Lower leg skin (tissue), 4 donors: ENCODE measurements at regions not wholly inside any gene's neighbourhood (a gene's known extent, or its start where the extent isn't known, plus 50 kb on each side); places are given as distances from the start of the nearest gene placed in this dataset.

Experiments
- DNase-seq, 2 donors: peaks; one replicate each; pipeline ENCODE4 v3.0.0-alpha.2; 2019; ENCODE audit warnings: low spot score in 2 of 2
- H3K4me3 ChIP-seq: fragments of 200-600 bp; sonication (generic); 2 replicates; pipeline ENCODE4 v1.5.1; 2017; ENCODE audit warnings: mild to moderate bottlenecking, low read depth; ENCODE audit not compliant: poor library complexity, severe bottlenecking
- CTCF ChIP-seq, 3 donors: fragments of 450-650 bp; IDR thresholded peaks; one replicate each; pipeline ENCODE4 v1.5.1; 2016; ENCODE audit warnings: antibody characterized with exemption in 3 of 3, mild to moderate bottlenecking in 3 of 3, moderate library complexity in 2 of 3
- POLR2A ChIP-seq, 2 donors: fragments of 450-650 bp; IDR thresholded peaks; one replicate each; pipeline ENCODE4 v1.6.1; 2016 to 2017; ENCODE audit warnings: antibody characterized with exemption in 2 of 2, mild to moderate bottlenecking in 1 of 2, moderate library complexity in 1 of 2
- whole genome bisulfite sequencing, 2 donors: methylation state at CpG; one replicate each; pipeline ENCODE4 v1.1.5; 2018; 5-methylcytosine and 5-hydroxymethylcytosine counted together
- intact Hi-C: fragments of 100-400 bp; cut with DNase I; formaldehyde crosslinking; loops from one replicate; pipeline ENCODE4 v1.15.0; 2023; ENCODE audit warnings: low total_unique reads

GRCh38 chr14:97572583-97573458 lies 775.6 kb downstream of the VRK1 start:
- TF ChIP-seq CTCF (IDR thresholded peaks at IDR 0.05) (no peak), POLR2A (IDR thresholded peaks at IDR 0.05) (no peak)
- WGBS, 2 donors, result 71 to 75% methylated on average over 19 of the region's 19 CpGs
- DNase-seq, result no peak
- no peak overlapping the region for H3K4me3 ChIP-seq
- intact Hi-C loops, result no loop called here

GRCh38 chr14:97575677-97576076 lies 778.5 kb downstream of the VRK1 start:
- H3K4me3 ChIP-seq, result no peak overlapping the region
- 89 to 92% methylated on average over 6 of the region's 6 CpGs for WGBS, 2 donors
- intact Hi-C loops, result no loop called here
- no peak for DNase-seq
- TF ChIP-seq CTCF (IDR thresholded peaks at IDR 0.05) (no peak), POLR2A (IDR thresholded peaks at IDR 0.05) (no peak)

- no peak overlapping the region for H3K4me3 ChIP-seq
- no peak for DNase-seq
- no peak for TF ChIP-seq POLR2A (IDR thresholded peaks at IDR 0.05)
- no peak for TF ChIP-seq CTCF (IDR thresholded peaks at IDR 0.05)
- intact Hi-C loops, result no loop called here
Observed at GRCh38 chr14:97578982-97579548, 781.9 kb downstream of the VRK1 start.

GRCh38 chr14:97581016-97581415 lies 783.8 kb downstream of the VRK1 start:
- no peak for TF ChIP-seq CTCF (IDR thresholded peaks at IDR 0.05)
- TF ChIP-seq POLR2A (IDR thresholded peaks at IDR 0.05), result no peak
- DNase-seq, result no peak
- 43 to 61% methylated on average over 4 of the region's 4 CpGs for WGBS, 2 donors
- intact Hi-C loops, result no loop called here
- no peak overlapping the region for H3K4me3 ChIP-seq

DNA sequence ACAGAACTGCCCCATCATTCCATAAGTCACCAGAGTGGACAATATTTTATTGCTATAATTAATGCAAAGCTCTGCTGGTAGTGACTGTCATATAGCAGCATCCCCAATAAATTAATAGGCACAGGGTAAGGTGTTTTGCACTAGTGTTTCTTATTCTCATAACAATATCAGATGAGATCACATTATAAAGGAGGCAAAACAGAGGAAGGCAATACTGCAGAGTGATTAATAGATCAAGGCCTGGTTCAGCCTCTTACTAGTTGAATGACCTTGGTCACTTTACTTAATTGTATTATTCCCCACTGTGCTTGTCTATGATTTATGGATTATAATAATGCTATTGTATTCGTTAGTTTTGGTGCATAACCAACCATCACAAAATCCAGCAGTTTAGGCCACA lies 784.8 kb downstream of the VRK1 start:
- no peak for DNase-seq
- WGBS, 2 donors, result 65 to 67% methylated on average over 1 of the region's 1 CpG
- no peak overlapping the region for H3K4me3 ChIP-seq
- no peak for TF ChIP-seq CTCF (IDR thresholded peaks at IDR 0.05)
- no peak for TF ChIP-seq POLR2A (IDR thresholded peaks at IDR 0.05)
- intact Hi-C loops, result no loop called here
